GM10266 (cell line): ENCODE measurements at regions not wholly inside any gene's neighbourhood (a gene's known extent, or its start where the extent isn't known, plus 50 kb on each side); places are given as distances from the start of the nearest gene placed in this dataset.
"Not testable (repeated sequence)": the region's sequence is repeated elsewhere in the genome, so short reads cannot be mapped to it uniquely, and the experiment has no call there.

Source experiments
- DNase-seq: peaks from one replicate; pipeline ENCODE4 v3.0.0; 2012; ENCODE audit errors: extremely low spot score
- TF ChIP-seq, protein P1 (sequence below): IDR thresholded peaks from 2 replicates; pipeline ENCODE4 v1.5.1; 2012; ENCODE audit warnings: mild to moderate bottlenecking, low read depth; ENCODE audit not compliant: control insufficient read depth, insufficient read depth; ENCODE audit errors: missing control alignments

DNA sequence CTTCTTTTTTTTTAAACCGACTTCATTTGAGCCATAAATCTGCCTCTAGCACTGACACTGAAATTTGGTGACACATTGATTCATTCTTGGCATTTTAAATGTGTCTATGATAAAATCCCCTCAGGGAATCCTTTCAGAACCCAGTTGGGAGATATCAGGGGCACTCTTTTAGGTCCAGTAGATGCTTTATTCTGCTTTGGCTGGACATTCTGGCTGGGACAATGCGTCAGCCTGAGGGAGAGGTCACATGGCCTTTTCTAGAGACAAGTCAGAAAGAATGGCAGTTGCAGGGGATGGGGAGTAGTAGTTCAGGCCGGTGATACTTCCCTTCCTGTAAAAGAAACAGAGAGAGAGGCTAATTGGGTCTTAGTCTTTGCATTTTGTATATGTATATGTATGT lies 63.1 kb downstream of the TRIM43 start:
- not testable (repeated sequence) for DNase-seq

DNA sequence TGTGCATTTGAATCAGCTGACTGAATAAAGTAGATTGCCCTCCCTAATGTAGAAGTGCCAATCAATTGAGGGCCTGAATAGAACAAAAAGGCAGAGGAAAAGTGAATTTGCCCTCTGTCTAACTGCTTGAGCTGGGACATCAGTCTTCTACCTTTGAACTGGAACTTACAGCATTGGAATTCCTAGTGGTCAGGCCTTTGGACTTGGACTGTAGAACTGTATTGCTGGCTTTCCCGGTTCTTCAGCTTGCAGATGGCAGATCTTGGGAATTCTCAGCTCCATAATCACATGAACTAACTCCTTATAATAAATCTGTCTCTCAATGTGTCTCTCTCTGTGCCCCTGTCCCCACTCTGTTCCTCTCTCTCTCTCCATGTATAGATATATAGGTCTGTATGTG lies 64.8 kb downstream of the TRIM43 start:
- not testable (repeated sequence) for DNase-seq

DNA sequence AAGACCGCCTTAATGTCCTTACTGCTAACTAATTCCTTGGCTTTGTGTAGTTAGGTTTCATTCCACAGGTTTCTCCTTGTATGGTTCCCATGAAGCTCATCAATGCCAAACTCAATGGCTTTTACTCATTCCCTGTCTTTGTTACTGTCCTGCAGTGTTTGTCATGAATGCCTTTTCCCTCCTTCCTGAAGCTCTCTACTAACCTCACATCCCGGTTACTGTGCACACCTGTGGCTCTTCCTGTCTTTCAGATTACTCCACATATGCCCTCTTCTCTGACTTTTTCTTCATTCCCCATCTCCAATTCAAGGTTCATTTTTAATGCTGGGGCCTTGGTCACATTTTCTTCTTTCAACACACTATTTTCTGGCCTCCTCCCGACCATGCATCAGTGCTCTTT lies 66.1 kb downstream of the TRIM43 start:
- DNase-seq: not testable (repeated sequence)

DNA sequence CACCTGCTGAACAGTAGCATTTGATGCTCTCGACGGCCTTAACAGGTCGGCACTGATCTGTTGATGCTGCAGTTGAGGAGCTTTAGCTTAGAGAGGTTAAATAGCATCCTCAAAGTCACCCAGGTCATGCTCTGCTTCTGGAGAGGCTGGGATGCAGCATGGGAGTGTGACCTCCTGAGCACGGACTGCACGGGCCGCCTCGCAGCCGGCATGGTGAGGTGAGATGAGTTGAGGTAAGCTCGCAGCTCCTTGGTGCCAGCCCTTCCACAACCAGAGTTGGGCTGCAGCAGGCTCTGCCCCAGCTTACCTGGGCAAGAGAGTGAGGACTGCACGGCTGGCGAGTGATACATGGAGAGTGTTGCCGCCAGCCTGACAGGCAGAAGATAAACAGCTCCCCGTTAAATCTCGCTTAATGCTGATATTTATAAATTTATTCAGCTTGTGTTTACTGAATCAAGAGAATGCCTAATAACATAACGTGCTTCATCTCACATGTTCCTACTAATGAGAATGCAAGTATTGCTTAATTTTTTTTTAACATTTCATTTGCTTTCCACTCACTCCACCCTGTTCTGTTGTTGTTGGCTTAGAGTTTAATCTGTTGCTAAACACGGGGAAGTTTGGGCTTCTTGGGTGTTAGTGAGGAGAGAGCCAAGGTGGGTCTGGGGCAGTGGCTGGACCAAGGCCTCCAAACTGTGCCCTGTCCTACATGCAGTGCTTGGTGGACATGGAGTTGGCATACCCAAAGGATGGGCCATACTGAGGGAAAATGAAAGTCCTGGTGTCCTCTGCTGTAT lies 69.2 kb downstream of the TRIM43 start:
- not testable (repeated sequence) for DNase-seq

DNA sequence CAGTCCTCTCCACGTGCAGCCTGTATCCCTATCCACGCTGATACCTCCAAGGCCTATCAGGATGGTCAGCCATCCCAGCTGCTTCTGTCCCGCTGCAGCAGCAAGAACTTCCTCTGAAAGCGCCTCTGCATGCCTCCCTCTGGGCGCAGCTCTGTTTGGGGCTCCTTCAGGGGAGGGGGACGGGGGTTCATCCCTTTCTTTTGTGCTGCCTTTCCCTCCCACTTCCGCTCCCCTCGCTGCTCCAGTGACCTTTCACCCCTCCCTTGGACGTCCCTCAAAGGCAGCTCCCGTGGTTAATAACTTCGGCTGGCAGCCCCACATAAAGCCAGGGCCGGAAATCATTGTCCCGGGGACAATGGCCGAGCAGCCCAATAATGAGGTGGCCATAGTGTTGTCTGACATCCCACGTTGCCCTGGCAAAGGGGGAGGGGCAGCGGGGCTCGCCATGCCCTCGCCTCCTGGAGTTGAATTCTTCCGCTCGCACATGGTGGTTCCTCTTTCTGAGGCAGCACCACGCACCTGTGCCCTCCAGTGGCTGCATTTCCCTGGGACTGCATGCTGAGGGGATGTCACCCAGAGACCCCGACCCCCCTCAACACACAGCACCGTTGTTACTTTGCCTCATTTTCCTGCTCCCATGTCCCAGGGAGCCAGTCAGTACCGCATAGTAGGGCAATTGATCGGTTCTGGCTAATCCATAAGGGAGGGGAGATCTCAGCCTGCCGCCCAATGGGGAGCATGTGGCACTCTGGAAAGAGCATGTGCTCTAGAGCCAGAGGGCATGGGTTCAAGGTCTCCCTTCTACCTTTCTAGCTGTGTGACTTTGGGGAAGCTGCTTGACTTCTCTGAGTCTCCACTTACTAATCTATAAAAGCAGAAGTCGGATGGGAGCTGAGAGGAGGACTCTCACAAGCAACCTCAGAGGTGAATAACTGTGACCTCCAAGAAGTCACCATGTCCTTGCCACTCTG lies 72.0 kb downstream of the TRIM43 start:
- DNase-seq: not testable (repeated sequence)

DNA sequence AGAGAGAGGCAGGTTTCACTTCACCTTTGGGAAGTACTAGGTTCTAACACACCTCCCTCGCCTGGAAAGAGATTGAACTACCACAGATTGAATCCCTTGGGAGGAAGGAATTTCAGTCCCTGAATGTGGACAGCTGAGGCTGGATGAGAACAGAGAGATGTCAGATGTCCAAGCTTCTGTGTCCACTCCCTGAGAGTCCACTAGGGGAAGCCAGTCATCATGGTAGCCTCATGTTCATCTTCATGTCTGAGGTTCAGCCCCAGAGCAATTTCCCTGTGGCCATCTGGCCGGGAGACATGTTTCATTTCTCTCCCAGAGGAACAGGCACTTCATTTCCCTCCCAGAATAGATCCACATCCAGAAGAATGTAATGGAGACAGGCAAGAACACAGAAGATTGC lies 74.8 kb downstream of the TRIM43 start:
- not testable (repeated sequence) for DNase-seq

DNA sequence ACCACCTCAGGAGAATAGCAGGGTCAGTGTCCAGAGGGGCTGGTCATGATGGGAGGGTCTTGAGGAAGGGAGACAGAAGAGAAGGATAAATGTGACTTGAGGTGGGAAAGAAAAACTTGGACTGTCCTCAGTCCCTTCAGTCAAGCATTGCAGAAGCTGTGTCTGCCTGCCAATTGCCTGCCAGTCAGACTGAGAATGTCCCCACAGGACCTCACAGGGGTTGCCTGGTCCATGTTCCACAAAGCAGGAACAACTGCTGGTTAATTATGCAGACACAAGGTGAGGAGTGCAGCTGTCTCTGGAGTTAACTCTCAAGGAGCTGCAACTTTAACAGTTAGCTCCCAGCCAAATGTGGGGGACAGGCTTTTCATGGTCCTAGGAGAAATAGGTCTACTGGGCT lies 75.7 kb downstream of the TRIM43 start:
- DNase-seq: no peak

DNA sequence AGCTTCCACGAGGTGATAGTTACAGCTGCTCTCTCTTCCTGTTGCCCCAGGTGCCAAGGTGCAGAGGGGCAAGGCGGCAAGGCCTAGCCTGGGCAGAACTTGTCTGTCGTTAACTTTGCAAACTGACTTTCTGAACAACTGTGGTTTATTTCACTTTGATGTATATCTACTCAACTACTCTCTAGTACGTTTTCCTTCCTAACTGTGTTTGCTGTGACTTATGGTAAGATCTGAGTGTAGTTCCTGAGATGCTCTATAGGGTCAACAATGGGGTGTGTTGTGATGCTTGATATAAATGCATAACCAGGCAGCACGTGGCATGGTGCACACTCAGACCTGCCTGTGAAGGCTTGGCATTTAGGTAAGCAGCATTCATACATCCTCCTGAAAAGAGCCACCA lies 77.1 kb downstream of the TRIM43 start:
- DNase-seq: not testable (repeated sequence)

More for the DNA sequence above, 75.7 kb downstream of the TRIM43 start:
- TF ChIP-seq, protein P1, sequence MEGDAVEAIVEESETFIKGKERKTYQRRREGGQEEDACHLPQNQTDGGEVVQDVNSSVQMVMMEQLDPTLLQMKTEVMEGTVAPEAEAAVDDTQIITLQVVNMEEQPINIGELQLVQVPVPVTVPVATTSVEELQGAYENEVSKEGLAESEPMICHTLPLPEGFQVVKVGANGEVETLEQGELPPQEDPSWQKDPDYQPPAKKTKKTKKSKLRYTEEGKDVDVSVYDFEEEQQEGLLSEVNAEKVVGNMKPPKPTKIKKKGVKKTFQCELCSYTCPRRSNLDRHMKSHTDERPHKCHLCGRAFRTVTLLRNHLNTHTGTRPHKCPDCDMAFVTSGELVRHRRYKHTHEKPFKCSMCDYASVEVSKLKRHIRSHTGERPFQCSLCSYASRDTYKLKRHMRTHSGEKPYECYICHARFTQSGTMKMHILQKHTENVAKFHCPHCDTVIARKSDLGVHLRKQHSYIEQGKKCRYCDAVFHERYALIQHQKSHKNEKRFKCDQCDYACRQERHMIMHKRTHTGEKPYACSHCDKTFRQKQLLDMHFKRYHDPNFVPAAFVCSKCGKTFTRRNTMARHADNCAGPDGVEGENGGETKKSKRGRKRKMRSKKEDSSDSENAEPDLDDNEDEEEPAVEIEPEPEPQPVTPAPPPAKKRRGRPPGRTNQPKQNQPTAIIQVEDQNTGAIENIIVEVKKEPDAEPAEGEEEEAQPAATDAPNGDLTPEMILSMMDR: no peak

DNA sequence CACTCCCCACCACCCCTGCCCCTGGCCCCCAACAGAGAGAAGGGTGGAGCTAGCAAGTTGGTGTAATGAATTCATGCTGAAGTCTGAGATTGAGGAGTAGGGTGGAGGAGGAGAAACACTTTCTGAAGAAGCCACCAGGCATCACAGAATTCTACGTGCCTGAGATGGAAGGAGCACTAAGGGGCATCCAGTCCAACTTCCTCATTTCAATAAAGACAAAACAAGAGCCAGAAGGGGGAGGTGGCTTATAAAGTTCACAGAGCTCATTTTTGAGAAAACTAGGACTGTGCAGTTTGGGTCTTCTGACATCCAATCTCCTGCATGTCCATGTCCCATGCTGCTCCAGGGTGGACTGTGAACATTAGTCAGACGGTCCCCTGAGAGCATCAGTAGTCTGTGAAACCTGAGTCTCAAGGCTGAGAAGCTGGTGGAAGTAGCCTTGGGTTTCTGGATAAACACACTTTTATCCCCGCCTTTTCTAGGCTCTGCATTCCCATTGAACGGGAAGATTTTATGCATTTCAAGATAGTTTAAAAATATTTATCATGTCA lies 77.7 kb downstream of the TRIM43 start:
- no peak for DNase-seq
- TF ChIP-seq, protein P1: no peak

DNA sequence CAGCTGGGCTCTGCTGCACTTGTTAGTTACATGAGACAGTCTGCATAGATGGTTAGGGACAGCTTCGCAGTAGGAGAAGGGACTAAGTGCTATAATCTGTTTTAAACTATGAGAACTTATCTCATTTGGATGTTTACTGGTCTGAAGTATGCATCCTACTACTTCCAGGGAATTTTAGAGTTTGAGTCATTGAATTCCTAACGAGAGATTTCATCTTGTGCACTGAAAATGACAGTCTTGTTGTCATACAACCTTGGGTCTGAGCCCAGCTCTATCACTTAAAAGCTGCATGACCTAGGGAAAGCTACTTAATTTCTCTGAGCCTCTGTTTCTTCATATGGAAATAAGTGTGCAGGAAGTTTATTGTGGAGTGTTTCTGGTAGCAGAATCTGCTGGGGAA lies 78.4 kb downstream of the TRIM43 start:
- TF ChIP-seq, protein P1: no peak
- no peak for DNase-seq

DNA sequence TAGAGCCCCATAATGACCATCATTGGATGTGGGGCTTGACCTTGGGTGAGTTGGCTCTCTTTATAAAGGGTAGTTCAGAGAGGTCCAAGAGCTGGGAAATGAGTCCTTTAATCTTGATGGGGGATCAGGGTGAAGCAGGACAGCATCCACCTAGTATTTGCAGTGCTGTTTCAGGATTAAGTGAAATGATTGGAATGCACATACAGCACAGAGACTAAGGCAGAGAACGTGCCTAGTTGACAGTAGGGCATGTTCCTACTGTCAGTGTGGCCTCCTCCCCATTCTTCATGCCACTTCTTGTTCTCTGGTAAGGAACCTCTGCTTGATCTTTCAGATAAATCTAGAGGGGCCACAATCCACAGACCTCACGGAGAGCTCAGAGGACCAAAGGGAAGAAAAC lies 78.9 kb downstream of the TRIM43 start:
- no peak for DNase-seq
- TF ChIP-seq, protein P1: no peak

DNA sequence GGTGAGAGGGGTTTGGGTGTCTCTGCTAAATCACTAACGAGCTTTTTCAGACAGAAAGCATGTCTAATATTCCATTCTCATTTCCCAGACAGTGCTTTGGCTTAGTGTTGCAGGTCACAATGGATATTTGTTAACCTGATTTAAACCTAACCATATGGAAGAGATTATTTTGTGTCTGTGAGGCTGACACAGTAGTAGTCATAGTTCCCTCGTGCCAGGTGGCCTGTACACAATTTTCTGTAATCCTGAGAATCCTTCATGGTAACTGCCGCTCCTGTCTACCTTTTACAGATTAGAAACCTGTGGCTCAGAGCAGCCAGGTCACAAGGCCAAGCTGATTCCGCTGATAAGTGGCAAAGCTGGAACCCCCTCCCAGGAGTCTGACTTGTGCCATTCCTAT lies 79.4 kb downstream of the TRIM43 start:
- not testable (repeated sequence) for DNase-seq

DNA sequence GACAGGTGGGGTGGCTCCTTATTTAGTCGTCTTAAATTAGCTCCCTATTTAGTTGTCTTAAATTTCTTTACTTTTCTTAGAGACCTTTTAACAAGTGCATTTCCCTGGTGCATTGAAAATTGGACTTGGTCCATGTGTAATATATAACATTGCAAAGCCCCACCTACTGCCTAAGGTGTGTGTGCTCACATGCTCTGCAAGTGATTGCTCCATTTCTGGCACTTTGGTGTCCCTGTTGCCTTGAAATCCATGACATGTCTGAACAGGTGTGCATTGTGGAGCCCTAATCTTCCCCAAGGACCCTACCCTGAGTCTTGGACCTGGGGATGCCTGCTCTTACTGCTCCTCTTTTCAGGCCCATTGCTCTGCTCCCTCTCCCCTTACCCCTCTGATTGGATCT lies 80.2 kb downstream of the TRIM43 start:
- not testable (repeated sequence) for DNase-seq

DNA sequence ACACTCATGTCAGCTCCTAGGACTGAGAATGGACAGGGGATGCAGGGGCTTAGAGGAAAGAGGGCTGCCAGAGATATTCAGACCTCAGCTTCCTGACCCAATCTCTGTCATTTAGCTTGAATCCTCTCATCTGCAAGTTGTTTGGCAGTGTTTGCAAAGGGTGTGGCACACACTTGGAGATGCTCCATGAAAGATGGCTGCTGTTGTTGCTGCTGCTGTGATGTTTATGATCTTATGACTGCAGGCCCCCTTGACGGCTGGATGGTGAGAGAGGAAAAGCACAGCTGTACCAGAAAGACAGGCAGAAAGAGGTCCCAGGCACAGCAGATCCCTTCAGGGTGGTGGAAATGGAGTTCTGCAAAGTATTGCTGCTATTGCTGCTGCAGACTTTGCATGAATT lies 80.7 kb downstream of the TRIM43 start:
- not testable (repeated sequence) for DNase-seq
